GM12875 (cell line): ENCODE measurements at regions not wholly inside any gene's neighbourhood (a gene's known extent, or its start where the extent isn't known, plus 50 kb on each side); places are given as distances from the start of the nearest gene placed in this dataset.

Source experiments
- H3K4me3 ChIP-seq: one replicate; pipeline ENCODE4 v1.5.1; 2011; ENCODE audit warnings: low read depth, low read length, control low read depth
- CTCF ChIP-seq: IDR thresholded peaks from 2 replicates; pipeline ENCODE4 v1.5.1; 2011; ENCODE audit warnings: low read depth, mild to moderate bottlenecking, control low read depth, inconsistent platforms, low read length, moderate library complexity, borderline replicate concordance; ENCODE audit not compliant: insufficient read depth

GRCh38 chr5:2627867-2628266 is 123.6 kb downstream of the IRX2 start:
- no peak for TF ChIP-seq CTCF
- H3K4me3 ChIP-seq: no peak overlapping the region

- H3K4me3 ChIP-seq: no peak overlapping the region
- no peak for TF ChIP-seq CTCF
These were observed 124.9 kb downstream of the IRX2 start for GRCh38 chr5:2626572-2626971.

DNA sequence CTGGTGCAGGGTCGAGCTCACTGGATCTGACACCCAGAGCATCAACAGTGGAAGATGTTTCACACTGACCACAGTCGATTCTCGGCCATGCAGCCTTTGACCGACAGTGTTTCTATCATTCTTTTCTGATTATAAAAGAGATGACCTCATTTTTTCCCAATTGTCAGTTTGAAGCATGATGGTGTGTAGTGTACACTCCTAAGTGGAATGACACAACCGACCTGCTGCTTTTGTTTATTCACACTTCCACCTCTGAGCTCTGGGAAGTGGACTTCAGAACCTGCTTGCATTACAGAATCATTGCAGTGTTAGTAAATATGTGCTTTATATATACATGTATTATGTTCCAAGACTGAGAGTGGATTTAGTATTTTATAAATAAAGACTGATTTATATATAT is 128.6 kb downstream of the IRX2 start:
- no peak for TF ChIP-seq CTCF

DNA sequence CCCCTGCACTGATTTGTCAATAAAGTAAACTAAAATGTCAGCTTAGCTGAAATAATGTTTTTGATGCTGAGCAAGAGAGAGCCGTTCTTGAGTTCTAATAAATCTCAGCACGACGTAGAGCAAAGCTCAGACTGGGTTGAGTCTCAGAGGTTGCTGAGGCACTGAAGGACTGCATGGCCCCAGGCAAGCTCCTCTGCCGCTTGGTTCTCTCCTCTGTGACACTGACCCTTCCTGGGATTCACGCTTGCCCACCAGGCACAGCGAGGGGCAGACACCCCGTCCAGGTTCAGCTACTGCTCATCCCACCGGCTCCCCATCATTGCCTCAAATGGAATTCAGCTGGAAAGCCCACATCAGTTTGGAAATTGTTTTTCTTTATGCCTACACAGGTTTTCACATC is 129.8 kb downstream of the IRX2 start:
- no peak overlapping the region for H3K4me3 ChIP-seq
- no peak for TF ChIP-seq CTCF

More for the DNA sequence above, 128.6 kb downstream of the IRX2 start:
- H3K4me3 ChIP-seq: no peak overlapping the region

DNA sequence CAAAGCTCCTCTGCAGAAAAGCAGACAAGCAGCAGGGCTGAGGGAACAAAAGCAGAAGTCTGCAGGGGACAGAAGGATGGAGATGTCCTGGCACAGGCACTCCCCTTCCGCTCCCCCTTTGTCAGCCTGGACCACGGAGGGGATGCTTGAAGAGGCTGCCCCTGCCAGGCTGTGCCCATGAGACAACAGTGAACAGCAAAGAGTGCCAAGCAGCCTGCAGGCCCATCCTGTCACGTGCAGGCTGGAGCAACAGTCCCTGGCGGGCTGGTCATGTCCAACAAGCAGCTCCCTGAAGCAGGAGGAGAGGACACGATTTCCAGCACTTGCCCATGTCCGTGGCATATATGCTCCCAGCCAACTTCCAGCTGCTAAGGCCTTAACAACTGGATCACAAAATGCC is 132.3 kb downstream of the IRX2 start:
- TF ChIP-seq CTCF: no peak
- no peak overlapping the region for H3K4me3 ChIP-seq

GRCh38 chr5:2617461-2617860 is 134.0 kb downstream of the IRX2 start:
- no peak overlapping the region for H3K4me3 ChIP-seq
- no peak for TF ChIP-seq CTCF

DNA sequence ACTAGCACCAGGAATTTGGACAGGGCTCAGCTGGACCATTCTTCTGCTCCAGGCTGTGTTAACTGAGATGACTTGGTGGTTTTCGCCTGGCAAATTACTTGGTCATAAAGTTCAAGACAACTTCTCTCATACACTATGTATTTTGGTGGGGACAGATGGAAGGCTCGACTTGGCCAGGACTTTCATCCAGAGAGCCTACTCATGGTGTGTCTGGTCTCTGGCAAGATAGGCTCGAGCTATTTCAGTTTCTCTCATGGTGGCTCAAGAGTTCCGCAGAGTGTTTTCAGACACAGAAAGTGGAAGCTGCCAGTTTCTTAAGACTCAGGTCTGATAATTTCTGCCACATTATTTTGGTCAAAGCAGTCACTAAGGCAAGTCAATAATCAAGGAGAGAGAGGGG is 135.6 kb downstream of the IRX2 start:
- TF ChIP-seq CTCF: no peak
- H3K4me3 ChIP-seq: no peak overlapping the region
